WERI-Rb-1 (cell line): ENCODE measurements at regions not wholly inside any gene's neighbourhood (a gene's known extent, or its start where the extent isn't known, plus 50 kb on each side); places are given as distances from the start of the nearest gene placed in this dataset.

Experiments used
- DNase-seq: peaks from one replicate; pipeline ENCODE4 v3.0.0-alpha.2; 2020
- H3K27ac ChIP-seq: fragments of 250-450 bp; sonication (Bioruptor Pico); 2 replicates; pipeline ENCODE4 v1.5.1; 2020; ENCODE audit warnings: mild to moderate bottlenecking, moderate library complexity
- H3K27me3 ChIP-seq: fragments of 250-450 bp; sonication (Bioruptor Pico); 2 replicates; pipeline ENCODE4 v1.5.1; 2021; ENCODE audit warnings: mild to moderate bottlenecking, low read depth, moderate library complexity; ENCODE audit not compliant: insufficient read depth, severe bottlenecking
- H3K36me3 ChIP-seq: fragments of 250-450 bp; sonication (Bioruptor Pico); 2 replicates; pipeline ENCODE4 v1.5.1; 2020; ENCODE audit warnings: mild to moderate bottlenecking, moderate library complexity
- H3K4me3 ChIP-seq: 2 replicates; pipeline ENCODE4 v1.5.1; 2011; ENCODE audit warnings: low read depth, mild to moderate bottlenecking, control low read depth, low read length
- H3K9me3 ChIP-seq: fragments of 250-450 bp; sonication (Bioruptor Pico); 2 replicates; pipeline ENCODE4 v1.5.1; 2021; ENCODE audit warnings: mild to moderate bottlenecking, moderate library complexity; ENCODE audit not compliant: severe bottlenecking
- CTCF ChIP-seq: IDR thresholded peaks from 2 replicates; pipeline ENCODE4 v1.5.1; 2011; ENCODE audit warnings: low read depth, mild to moderate bottlenecking, control low read depth, inconsistent platforms, low read length

GRCh38 chr4:163606896-163607691 lies 112.6 kb downstream of the TMA16 start:
- Histone ChIP-seq H3K36me3 (no peaks in the 10 kb centered on the region), H3K27ac (no peak overlapping the region), H3K4me3 (no peak overlapping the region), H3K27me3 (no peaks in the 10 kb centered on the region), H3K9me3 (no peaks in the 10 kb centered on the region)
- no peak for DNase-seq
- TF ChIP-seq CTCF, result no peak

- TF ChIP-seq CTCF, result no peak
- H3K4me3 ChIP-seq, result no peak overlapping the region
These were observed 114.5 kb downstream of the TMA16 start for GRCh38 chr4:163609019-163609418.

GRCh38 chr4:163610648-163611047 lies 116.2 kb downstream of the TMA16 start:
- TF ChIP-seq CTCF, result no peak

More at GRCh38 chr4:163609019-163609418, 114.5 kb downstream of the TMA16 start:
- H3K36me3 ChIP-seq, result no peaks in the 10 kb centered on the region
- H3K9me3 ChIP-seq, result no peaks in the 10 kb centered on the region
- no peak for DNase-seq
- no peaks in the 10 kb centered on the region for H3K27me3 ChIP-seq
- no peak overlapping the region for H3K27ac ChIP-seq

GRCh38 chr4:163611182-163611581 lies 116.7 kb downstream of the TMA16 start:
- Histone ChIP-seq H3K27me3 (no peaks in the 10 kb centered on the region), H3K4me3 (no peak overlapping the region), H3K36me3 (no peaks in the 10 kb centered on the region), H3K27ac (no peak overlapping the region), H3K9me3 (no peaks in the 10 kb centered on the region)
- no peak for TF ChIP-seq CTCF
- DNase-seq, result no peak

More at GRCh38 chr4:163610648-163611047, 116.2 kb downstream of the TMA16 start:
- no peak for DNase-seq
- Histone ChIP-seq H3K4me3 (no peak overlapping the region), H3K36me3 (no peaks in the 10 kb centered on the region), H3K9me3 (no peaks in the 10 kb centered on the region), H3K27me3 (no peaks in the 10 kb centered on the region), H3K27ac (no peak overlapping the region)

GRCh38 chr4:163611784-163612445 lies 117.4 kb downstream of the TMA16 start:
- Histone ChIP-seq H3K27ac (no peak overlapping the region), H3K4me3 (no peak overlapping the region), H3K27me3 (no peaks in the 10 kb centered on the region), H3K9me3 (no peaks in the 10 kb centered on the region), H3K36me3 (no peaks in the 10 kb centered on the region)
- DNase-seq, result no peak
- TF ChIP-seq CTCF, result no peak
